DND-41 (cell line): ENCODE measurements at regions not wholly inside any gene's neighbourhood (a gene's known extent, or its start where the extent isn't known, plus 50 kb on each side); places are given as distances from the start of the nearest gene placed in this dataset.

Source experiments
- CTCF ChIP-seq: IDR thresholded peaks from 2 replicates; pipeline ENCODE4 v1.5.1; 2012; ENCODE audit warnings: borderline replicate concordance, low read length, moderate library complexity, mild to moderate bottlenecking; ENCODE audit not compliant: poor library complexity, severe bottlenecking; ENCODE audit errors: extremely low read depth
- EZH2 ChIP-seq: IDR thresholded peaks from 3 replicates; pipeline ENCODE4 v1.6.1; 2012; ENCODE audit warnings: borderline replicate concordance, low read depth, mild to moderate bottlenecking, moderate library complexity, low read length, inconsistent platforms; ENCODE audit not compliant: severe bottlenecking

DNA sequence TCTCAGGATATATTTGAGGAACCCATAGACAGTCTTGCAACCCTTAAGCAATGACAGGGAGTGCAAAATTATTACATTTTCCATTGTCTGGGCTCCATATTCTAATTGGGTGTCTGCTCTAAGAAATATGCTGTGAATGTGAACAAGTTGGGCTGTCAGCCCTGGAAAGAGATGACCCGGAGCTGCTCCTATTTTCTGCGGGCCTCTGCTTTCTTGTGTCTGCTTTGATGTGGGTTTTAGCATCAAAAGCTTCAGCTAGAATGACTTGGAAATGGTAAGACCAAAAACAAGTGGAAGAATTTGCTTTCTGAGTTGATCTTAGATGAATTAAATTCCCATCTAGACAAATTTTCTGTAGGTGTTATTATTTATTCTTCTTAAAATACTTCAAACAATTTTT, 343.6 kb upstream of the IGFBP3 start:
- TF ChIP-seq EZH2 (no peak), CTCF (no peak)
